ENCODE measurements at regions not wholly inside any gene's neighbourhood (a gene's known extent, or its start where the extent isn't known, plus 50 kb on each side); places are given as distances from the start of the nearest gene placed in this dataset.
"Not testable (repeated sequence)": the region's sequence is repeated elsewhere in the genome, so short reads cannot be mapped to it uniquely, and the experiment has no call there.

DNA sequence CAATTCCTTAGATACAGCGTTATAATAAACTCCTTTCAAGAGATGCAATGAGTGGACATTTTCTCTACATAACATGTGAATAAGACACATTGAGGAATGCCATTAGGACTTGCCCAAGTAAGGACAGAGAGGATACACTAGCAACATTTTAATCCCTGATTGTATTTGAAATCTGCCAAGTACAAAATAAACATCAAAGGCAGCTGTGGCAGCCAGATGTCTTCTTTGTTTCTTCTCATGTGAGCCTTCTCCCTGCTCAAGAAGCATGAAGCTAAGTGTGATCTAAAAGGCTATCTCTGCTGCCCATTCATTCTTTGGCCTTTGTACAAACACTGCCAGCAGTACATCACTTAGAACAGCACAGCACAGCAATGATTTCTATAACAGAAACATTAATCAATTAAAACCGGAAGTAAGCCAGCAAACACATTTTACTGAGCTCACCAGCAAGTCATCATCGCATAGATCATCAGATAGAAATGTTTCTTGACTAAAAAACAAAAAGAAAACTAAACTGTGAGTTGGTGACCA lies 364.0 kb downstream of the CNTN6 start:
- Histone ChIP-seq H3K27ac (ENCODE audit: low read length) (no peak overlapping the region), H3K4me3 (ENCODE audit: low read length) (no peak overlapping the region), H3K9me3 (replicated peaks; ENCODE audit: control insufficient read depth, low read depth, low read length) (no peaks in the 10 kb centered on the region), H3K4me1 (ENCODE audit: control insufficient read depth, insufficient read depth, low read length) (no peaks in the 10 kb centered on the region), H3K36me3 (ENCODE audit: control insufficient read depth, insufficient read depth, low read length) (no peaks in the 10 kb centered on the region), H3K27me3 (ENCODE audit: control insufficient read depth, insufficient read depth, low read length) (no peaks in the 10 kb centered on the region)
- DNase-seq, result no peak
- no CpG with 5 or more reads among the region's 3 CpGs for WGBS (ENCODE audit: insufficient coverage)

DNA sequence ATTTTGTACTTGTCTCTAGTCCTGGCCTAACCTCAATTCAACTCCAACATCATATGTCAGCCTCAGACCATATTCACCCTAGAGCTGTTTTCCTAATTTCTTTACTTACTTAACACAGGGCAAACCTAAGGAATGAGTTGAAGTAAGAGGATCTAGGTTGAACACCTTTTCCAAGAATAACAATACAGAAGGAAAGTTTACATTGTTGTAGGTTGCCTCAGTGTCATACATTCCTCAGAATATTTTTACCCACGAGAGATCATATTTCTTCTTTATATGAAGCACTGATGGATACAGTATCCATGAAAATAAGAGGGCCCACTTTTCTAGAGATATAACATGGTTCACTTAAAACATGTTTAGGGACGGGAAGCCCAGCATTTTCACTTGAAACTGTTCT lies 369.5 kb downstream of the CNTN6 start:
- no CpG with 5 or more reads among the region's 2 CpGs for WGBS (ENCODE audit: insufficient coverage)
- no peaks in the 10 kb centered on the region for H3K4me1 ChIP-seq (ENCODE audit: control insufficient read depth, insufficient read depth, low read length)
- no peak for DNase-seq
- H3K27me3 ChIP-seq (ENCODE audit: control insufficient read depth, insufficient read depth, low read length), result no peaks in the 10 kb centered on the region
- H3K27ac ChIP-seq (ENCODE audit: low read length), result no peak overlapping the region
- H3K36me3 ChIP-seq (ENCODE audit: control insufficient read depth, insufficient read depth, low read length), result no peaks in the 10 kb centered on the region
- no peaks in the 10 kb centered on the region for H3K9me3 ChIP-seq (replicated peaks; ENCODE audit: control insufficient read depth, low read depth, low read length)
- H3K4me3 ChIP-seq (ENCODE audit: low read length), result no peak overlapping the region

DNA sequence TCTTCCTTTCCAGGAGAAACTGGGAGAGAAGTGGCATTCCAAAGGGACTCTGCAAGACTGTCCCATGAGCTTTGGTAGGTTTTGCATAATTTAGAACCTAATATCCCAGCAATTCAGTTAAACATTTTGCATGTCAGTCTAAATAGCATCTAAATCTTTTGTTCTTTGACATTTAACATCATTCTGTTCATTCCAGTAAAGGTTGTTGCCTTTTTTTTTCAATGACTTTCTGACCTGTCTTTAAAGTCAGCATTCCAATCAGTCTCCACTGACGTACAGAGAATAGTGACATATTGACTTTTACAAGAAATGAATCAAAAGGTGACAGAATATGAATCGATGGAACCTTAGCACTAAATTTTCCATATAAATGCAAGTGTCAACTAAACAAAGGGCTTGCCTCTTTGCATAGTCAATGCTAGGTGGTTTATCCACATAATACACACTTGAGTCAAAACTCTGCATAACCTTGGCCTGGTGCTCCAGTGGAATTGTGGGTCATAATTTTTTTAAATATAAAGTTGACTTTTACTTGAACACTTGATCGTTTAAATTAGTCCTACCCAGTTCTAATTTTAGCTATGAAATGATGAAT lies 370.1 kb downstream of the CNTN6 start:
- no peak overlapping the region for H3K4me3 ChIP-seq (ENCODE audit: low read length)
- no peak overlapping the region for H3K27ac ChIP-seq (ENCODE audit: low read length)
- no peaks in the 10 kb centered on the region for H3K36me3 ChIP-seq (ENCODE audit: control insufficient read depth, insufficient read depth, low read length)
- WGBS (ENCODE audit: insufficient coverage), result no CpG with 5 or more reads among the region's 3 CpGs
- H3K27me3 ChIP-seq (ENCODE audit: control insufficient read depth, insufficient read depth, low read length), result no peaks in the 10 kb centered on the region
- DNase-seq, result no peak
- no peaks in the 10 kb centered on the region for H3K4me1 ChIP-seq (ENCODE audit: control insufficient read depth, insufficient read depth, low read length)
- no peaks in the 10 kb centered on the region for H3K9me3 ChIP-seq (replicated peaks; ENCODE audit: control insufficient read depth, low read depth, low read length)

DNA sequence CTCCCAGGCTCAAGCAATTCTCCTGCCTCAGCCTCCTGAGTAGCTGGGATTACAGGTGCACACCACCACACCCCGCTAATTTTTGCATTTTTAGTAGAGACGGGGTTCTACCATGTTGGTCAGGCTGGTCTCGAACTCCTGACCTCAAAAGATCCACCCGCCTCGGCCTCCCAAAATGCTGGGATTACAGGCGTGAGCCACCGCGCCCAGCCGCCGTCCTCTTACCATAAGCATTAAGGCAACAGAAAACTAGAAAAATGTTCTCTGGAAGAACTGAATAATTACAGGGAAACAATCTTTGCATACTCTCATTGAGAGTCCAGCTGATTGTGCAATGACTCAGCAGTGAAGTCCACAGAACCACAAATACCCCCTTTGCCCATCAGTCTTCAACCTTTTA lies 372.3 kb downstream of the CNTN6 start:
- WGBS (ENCODE audit: insufficient coverage), result 70% methylated on average over 4 of the region's 10 CpGs
- H3K9me3 ChIP-seq (replicated peaks; ENCODE audit: control insufficient read depth, low read depth, low read length); H3K27ac ChIP-seq (ENCODE audit: low read length); H3K4me1 ChIP-seq (ENCODE audit: control insufficient read depth, insufficient read depth, low read length); H3K4me3 ChIP-seq (ENCODE audit: low read length); DNase-seq; H3K27me3 ChIP-seq (ENCODE audit: control insufficient read depth, insufficient read depth, low read length); H3K36me3 ChIP-seq (ENCODE audit: control insufficient read depth, insufficient read depth, low read length): not testable (repeated sequence)

DNA sequence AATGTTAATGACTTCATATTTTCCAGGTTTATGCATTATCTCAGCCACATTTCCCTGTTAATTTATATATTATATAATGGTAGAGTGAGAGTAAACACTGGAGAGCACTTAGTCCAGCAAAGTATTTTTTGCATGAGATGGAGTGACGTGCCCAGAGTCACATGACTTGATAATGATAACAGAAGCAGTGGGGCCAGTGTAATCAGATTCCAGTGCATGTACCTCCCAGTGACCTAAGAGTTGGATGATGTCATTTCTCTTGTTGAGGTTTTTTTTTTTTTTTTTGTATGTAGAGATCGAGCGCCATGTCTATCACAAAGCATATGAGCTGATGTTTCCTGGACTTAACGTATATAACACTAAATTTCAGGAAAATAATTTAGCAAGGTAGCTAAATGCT lies 375.3 kb downstream of the CNTN6 start:
- no peak for DNase-seq
- Histone ChIP-seq H3K36me3 (ENCODE audit: control insufficient read depth, insufficient read depth, low read length) (no peaks in the 10 kb centered on the region), H3K4me3 (ENCODE audit: low read length) (no peak overlapping the region), H3K4me1 (ENCODE audit: control insufficient read depth, insufficient read depth, low read length) (no peaks in the 10 kb centered on the region), H3K27ac (ENCODE audit: low read length) (no peak overlapping the region), H3K9me3 (replicated peaks; ENCODE audit: control insufficient read depth, low read depth, low read length) (no peaks in the 10 kb centered on the region), H3K27me3 (ENCODE audit: control insufficient read depth, insufficient read depth, low read length) (no peaks in the 10 kb centered on the region)
- 43% methylated on average over 1 of the region's 4 CpGs for WGBS (ENCODE audit: insufficient coverage)

DNA sequence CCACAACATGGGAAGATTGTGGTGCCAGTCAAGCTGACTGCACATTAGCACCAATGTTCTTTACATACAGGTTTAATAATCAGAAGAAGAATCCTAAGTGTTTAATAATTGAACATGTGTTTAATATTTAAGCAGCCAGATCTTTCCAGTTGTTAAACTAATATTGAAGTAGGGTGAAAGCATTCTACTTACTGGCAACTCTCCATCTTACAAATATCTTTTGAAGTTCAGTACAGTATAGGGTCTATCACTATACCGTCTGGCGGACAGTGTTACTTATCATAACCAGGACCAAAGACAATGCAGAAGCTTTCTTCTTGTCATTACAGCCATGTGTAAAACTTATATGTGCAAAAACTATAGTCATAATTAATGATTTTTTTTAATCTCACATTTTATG lies 376.4 kb downstream of the CNTN6 start:
- no peak for DNase-seq
- Histone ChIP-seq H3K4me3 (ENCODE audit: low read length) (no peak overlapping the region), H3K36me3 (ENCODE audit: control insufficient read depth, insufficient read depth, low read length) (no peaks in the 10 kb centered on the region), H3K27me3 (ENCODE audit: control insufficient read depth, insufficient read depth, low read length) (no peaks in the 10 kb centered on the region), H3K27ac (ENCODE audit: low read length) (no peak overlapping the region), H3K9me3 (replicated peaks; ENCODE audit: control insufficient read depth, low read depth, low read length) (no peaks in the 10 kb centered on the region), H3K4me1 (ENCODE audit: control insufficient read depth, insufficient read depth, low read length) (no peaks in the 10 kb centered on the region)
- WGBS (ENCODE audit: insufficient coverage), result no CpG with 5 or more reads among the region's 2 CpGs

DNA sequence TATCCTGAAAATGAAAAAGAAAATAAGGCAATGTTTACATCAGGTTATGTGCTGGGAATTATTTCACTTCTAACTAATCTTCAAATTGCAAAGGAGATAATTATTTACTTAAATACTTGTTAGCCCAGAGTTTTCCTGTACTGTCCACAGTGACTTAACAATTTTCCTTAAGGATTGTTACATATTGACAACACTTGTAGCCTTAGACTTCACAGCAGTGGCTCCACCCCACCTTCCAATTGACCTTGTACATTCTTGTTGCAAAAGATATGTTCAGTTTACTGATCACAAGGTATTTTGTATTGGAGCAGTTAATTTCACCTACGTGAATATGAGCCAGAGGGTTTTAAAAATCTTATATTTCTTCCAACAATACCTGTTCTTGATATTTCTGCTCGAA lies 376.9 kb downstream of the CNTN6 start:
- DNase-seq, result no peak
- WGBS (ENCODE audit: insufficient coverage), result no CpG with 5 or more reads among the region's 2 CpGs
- no peak overlapping the region for H3K4me3 ChIP-seq (ENCODE audit: low read length)
- H3K36me3 ChIP-seq (ENCODE audit: control insufficient read depth, insufficient read depth, low read length), result no peaks in the 10 kb centered on the region
- H3K4me1 ChIP-seq (ENCODE audit: control insufficient read depth, insufficient read depth, low read length), result no peaks in the 10 kb centered on the region
- no peaks in the 10 kb centered on the region for H3K27me3 ChIP-seq (ENCODE audit: control insufficient read depth, insufficient read depth, low read length)
- H3K9me3 ChIP-seq (replicated peaks; ENCODE audit: control insufficient read depth, low read depth, low read length), result no peaks in the 10 kb centered on the region
- no peak overlapping the region for H3K27ac ChIP-seq (ENCODE audit: low read length)

- Histone ChIP-seq H3K4me3 (ENCODE audit: low read length) (no peak overlapping the region), H3K27me3 (ENCODE audit: control insufficient read depth, insufficient read depth, low read length) (no peaks in the 10 kb centered on the region), H3K36me3 (ENCODE audit: control insufficient read depth, insufficient read depth, low read length) (no peaks in the 10 kb centered on the region), H3K4me1 (ENCODE audit: control insufficient read depth, insufficient read depth, low read length) (no peaks in the 10 kb centered on the region), H3K27ac (ENCODE audit: low read length) (no peak overlapping the region), H3K9me3 (replicated peaks; ENCODE audit: control insufficient read depth, low read depth, low read length) (no peaks in the 10 kb centered on the region)
- 89% methylated on average over 12 of the region's 13 CpGs for WGBS (ENCODE audit: insufficient coverage)
- DNase-seq, result no peak
Observed at GRCh38 chr3:1477669-1478068, 384.8 kb downstream of the CNTN6 start.

DNA sequence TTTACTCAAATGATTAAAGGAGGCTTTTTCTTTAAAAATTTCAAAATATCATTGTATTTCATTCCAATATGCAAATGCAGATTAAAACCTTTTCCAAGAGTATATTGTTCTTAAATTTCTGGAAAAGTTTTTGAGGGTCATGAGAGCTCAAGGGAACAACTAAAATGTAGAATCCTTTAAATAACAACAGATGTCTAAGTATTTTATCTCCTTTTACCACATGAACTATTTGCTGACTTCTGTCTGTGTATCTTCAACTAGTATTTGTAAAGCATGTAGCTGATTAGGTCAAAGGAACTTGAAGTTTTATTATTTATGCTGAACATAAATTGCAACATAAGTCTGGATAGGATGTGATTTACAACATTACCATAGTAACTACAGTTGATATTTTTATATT lies 402.6 kb downstream of the CNTN6 start:
- H3K27me3 ChIP-seq (ENCODE audit: control insufficient read depth, insufficient read depth, low read length), result no peaks in the 10 kb centered on the region
- no peaks in the 10 kb centered on the region for H3K36me3 ChIP-seq (ENCODE audit: control insufficient read depth, insufficient read depth, low read length)
- no peak overlapping the region for H3K4me3 ChIP-seq (ENCODE audit: low read length)
- DNase-seq, result peak; percentile 76
- H3K9me3 ChIP-seq (replicated peaks; ENCODE audit: control insufficient read depth, low read depth, low read length), result no peaks in the 10 kb centered on the region
- no peaks in the 10 kb centered on the region for H3K4me1 ChIP-seq (ENCODE audit: control insufficient read depth, insufficient read depth, low read length)
- H3K27ac ChIP-seq (ENCODE audit: low read length), result no peak overlapping the region

DNA sequence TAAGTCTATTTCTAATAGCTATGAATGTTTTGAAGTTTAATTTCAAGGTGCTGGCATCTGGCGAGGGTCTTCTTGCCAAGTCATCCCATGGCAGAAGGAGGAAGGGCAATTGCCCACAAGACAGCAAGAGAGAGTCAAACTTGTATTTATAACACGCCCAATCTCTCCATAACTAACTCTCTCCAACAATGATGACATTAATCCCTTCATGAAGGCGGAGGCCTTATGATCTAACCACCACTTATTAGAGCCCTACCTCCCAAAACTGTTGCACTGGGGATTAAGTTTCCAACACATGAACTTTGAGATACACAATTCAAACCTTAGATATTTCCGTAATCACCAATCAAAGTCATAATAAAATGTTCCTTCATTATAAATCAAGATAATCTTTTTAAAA lies 406.9 kb downstream of the CNTN6 start:
- DNase-seq, result peak; percentile 43

More for the DNA sequence above, 406.9 kb downstream of the CNTN6 start:
- Histone ChIP-seq H3K4me1 (ENCODE audit: control insufficient read depth, insufficient read depth, low read length) (no peaks in the 10 kb centered on the region), H3K4me3 (ENCODE audit: low read length) (no peak overlapping the region), H3K27me3 (ENCODE audit: control insufficient read depth, insufficient read depth, low read length) (no peaks in the 10 kb centered on the region), H3K27ac (ENCODE audit: low read length) (no peak overlapping the region), H3K36me3 (ENCODE audit: control insufficient read depth, insufficient read depth, low read length) (no peaks in the 10 kb centered on the region), H3K9me3 (replicated peaks; ENCODE audit: control insufficient read depth, low read depth, low read length) (no peaks in the 10 kb centered on the region)
- 50% methylated on average over 1 of the region's 4 CpGs for WGBS (ENCODE audit: insufficient coverage)
